A673 (cell line): ENCODE measurements at regions not wholly inside any gene's neighbourhood (a gene's known extent, or its start where the extent isn't known, plus 50 kb on each side); places are given as distances from the start of the nearest gene placed in this dataset.

ENCODE experiments used
- BruUV-seq: library from RNA; stranded (reverse); fragments of 400-500 nt; replicated peaks from 2 replicates; lab custom pipeline; 2021; lab: Mats Ljungman, UMichigan
- CTCF ChIA-PET: fragments of 300-600 bp; sonication (Branson Sonifier 250); formaldehyde crosslinking; loops from one replicate; lab custom pipeline; 2022; ENCODE audit warnings: antibody characterized with exemption; lab: Charles Lee
- POLR2A ChIA-PET: fragments of 300-600 bp; sonication (Branson Sonifier 250); formaldehyde crosslinking; loops from one replicate; lab custom pipeline; 2022; ENCODE audit warnings: antibody characterized with exemption; ENCODE audit not compliant: low non-redundant PET; lab: Charles Lee
- DNase-seq: peaks from one replicate; pipeline ENCODE4 v3.0.0-alpha.2; 2015; ENCODE audit warnings: low spot score
- H3K27ac ChIP-seq: fragments of 200-600 bp; sonication (generic); 2 replicates; pipeline ENCODE4 v1.5.1; 2016; ENCODE audit warnings: mixed run types, low read depth, mild to moderate bottlenecking, mixed read lengths, antibody characterized with exemption, low read length; ENCODE audit not compliant: poor library complexity, severe bottlenecking
- H3K27me3 ChIP-seq: fragments of 200-600 bp; sonication (generic); replicated peaks from 2 replicates; pipeline ENCODE4 v1.6.1; 2017; ENCODE audit warnings: mixed run types, low read depth, mild to moderate bottlenecking, mixed read lengths, antibody characterized with exemption, low read length; ENCODE audit not compliant: insufficient read depth, poor library complexity
- H3K36me3 ChIP-seq: fragments of 200-600 bp; sonication (generic); 2 replicates; pipeline ENCODE4 v1.6.1; 2016; ENCODE audit warnings: mixed run types, mild to moderate bottlenecking, mixed read lengths, antibody characterized with exemption, low read length; ENCODE audit not compliant: insufficient read depth, poor library complexity, severe bottlenecking
- H3K4me1 ChIP-seq: fragments of 200-600 bp; sonication (generic); 2 replicates; pipeline ENCODE4 v1.6.1; 2017; ENCODE audit warnings: mixed run types, mild to moderate bottlenecking, mixed read lengths, antibody characterized with exemption, low read length; ENCODE audit not compliant: insufficient read depth, poor library complexity, severe bottlenecking
- H3K4me3 ChIP-seq: fragments of 200-600 bp; sonication (generic); 2 replicates; pipeline ENCODE4 v1.5.1; 2016; ENCODE audit warnings: low read depth, mixed run types, mild to moderate bottlenecking, mixed read lengths, low read length; ENCODE audit not compliant: poor library complexity, severe bottlenecking
- H3K9me3 ChIP-seq: fragments of 200-600 bp; sonication (generic); 2 replicates; pipeline ENCODE4 v1.6.1; 2016; ENCODE audit warnings: mixed run types, low read depth, mild to moderate bottlenecking, mixed read lengths, antibody characterized with exemption, low read length; ENCODE audit not compliant: poor library complexity, severe bottlenecking
- EZH2 ChIP-seq: fragments of 200-600 bp; sonication (generic); IDR thresholded peaks from 2 replicates; pipeline ENCODE4 v1.6.1; 2017; ENCODE audit warnings: borderline replicate concordance, low read depth, mild to moderate bottlenecking, mixed read lengths, antibody characterized with exemption, low read length; ENCODE audit not compliant: poor library complexity, severe bottlenecking
- intact Hi-C: fragments of 100-400 bp; cut with micrococcal nuclease; formaldehyde crosslinking; loops from one replicate; pipeline ENCODE4 v1.10.0; 2022; ENCODE audit not compliant: unreplicated experiment
- TF ChIP-seq, protein P1 (sequence below): fragments of 300-800, 200-600 bp; sonication (generic); conservative IDR thresholded peaks from 2 replicates; pipeline ENCODE4 v1.5.1; 2017; ENCODE audit warnings: low read depth, mild to moderate bottlenecking, antibody characterized with exemption, low read length, moderate library complexity, mixed read lengths

DNA sequence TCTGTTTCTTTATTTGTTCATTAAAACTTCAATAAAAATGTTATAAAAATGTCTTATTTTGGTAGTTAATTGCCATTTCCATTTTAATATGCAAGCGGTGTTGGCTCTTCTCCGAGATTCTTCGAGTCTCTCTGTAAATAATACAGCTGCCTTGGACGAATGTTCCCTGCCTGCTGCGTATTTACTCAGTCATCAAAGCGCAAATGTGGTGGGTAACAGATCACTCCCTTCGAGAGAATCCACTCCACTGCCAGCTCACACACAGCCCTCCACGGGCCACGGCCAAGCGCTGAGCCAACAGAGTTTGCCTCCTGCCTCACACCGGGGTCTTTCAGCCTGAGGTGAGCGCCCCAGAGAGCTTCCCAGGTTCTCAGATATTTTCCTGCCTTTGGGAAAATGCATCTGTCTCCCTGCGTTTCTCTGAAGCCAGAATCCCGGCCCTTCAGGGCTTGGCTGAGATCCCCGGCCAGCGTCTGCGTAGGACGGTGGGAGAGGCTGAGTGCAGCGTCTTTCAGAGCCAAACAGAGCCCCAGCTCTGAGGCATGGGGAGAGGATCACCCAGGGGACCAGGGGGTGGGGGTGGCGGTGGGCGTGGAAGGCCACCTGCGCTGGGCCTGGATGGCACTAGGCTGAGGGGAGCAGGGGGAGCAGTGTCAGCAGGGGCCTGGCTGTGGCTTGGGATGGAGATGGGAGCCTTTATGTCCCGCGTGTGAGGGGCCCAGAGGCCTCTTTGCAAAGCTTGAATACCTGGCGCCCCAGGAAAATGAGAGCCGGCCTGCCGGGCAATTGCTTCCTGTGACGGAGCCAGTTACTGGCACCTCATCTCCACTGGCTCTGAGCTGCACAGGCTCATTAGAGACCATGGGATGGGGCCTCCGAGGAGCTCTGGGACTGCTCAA, 248.7 kb downstream of the RBFOX3 start:
- Histone ChIP-seq H3K27ac (no peak overlapping the region), H3K4me1 (no peaks in the 10 kb centered on the region), H3K36me3 (no peaks in the 10 kb centered on the region), H3K27me3 (peaks cover 95% of the 10 kb centered on the region), H3K9me3 (no peaks in the 10 kb centered on the region), H3K4me3 (no peak overlapping the region)
- intact Hi-C loops = no loop called here
- no peak for DNase-seq
- CTCF ChIA-PET = no interaction called here
- TF ChIP-seq, protein P1, sequence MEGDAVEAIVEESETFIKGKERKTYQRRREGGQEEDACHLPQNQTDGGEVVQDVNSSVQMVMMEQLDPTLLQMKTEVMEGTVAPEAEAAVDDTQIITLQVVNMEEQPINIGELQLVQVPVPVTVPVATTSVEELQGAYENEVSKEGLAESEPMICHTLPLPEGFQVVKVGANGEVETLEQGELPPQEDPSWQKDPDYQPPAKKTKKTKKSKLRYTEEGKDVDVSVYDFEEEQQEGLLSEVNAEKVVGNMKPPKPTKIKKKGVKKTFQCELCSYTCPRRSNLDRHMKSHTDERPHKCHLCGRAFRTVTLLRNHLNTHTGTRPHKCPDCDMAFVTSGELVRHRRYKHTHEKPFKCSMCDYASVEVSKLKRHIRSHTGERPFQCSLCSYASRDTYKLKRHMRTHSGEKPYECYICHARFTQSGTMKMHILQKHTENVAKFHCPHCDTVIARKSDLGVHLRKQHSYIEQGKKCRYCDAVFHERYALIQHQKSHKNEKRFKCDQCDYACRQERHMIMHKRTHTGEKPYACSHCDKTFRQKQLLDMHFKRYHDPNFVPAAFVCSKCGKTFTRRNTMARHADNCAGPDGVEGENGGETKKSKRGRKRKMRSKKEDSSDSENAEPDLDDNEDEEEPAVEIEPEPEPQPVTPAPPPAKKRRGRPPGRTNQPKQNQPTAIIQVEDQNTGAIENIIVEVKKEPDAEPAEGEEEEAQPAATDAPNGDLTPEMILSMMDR = no peak
- TF ChIP-seq EZH2 = no peak
- BruUV-seq = no TSS peak
- POLR2A ChIA-PET = no interaction called here

DNA sequence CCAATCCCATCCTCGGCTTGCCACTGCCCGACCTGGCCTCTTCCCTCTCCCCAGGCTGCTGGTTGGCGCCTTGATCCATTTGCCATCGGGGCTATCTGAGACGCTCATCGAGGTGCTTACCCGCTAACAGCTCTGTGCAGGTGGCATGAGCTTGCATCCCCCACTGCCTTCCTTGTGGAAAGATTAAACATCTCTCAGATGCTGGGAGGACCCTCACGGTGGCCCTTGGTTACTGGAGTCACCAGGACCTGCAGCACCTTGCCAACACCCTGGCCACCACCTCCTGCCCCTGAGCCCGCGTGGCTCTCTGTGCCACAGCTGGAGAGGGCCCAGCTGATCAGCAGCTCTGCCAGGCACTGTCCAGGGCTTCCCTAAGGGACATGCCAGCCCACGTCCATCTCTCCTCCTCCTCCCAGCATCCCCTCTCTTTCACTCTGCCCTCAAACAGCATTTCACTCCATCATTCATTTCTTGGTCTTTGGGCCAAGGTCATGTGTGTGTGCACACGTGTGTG, 249.6 kb downstream of the RBFOX3 start:
- TF ChIP-seq EZH2 = no peak
- TF ChIP-seq, protein P1 = no peak

DNA sequence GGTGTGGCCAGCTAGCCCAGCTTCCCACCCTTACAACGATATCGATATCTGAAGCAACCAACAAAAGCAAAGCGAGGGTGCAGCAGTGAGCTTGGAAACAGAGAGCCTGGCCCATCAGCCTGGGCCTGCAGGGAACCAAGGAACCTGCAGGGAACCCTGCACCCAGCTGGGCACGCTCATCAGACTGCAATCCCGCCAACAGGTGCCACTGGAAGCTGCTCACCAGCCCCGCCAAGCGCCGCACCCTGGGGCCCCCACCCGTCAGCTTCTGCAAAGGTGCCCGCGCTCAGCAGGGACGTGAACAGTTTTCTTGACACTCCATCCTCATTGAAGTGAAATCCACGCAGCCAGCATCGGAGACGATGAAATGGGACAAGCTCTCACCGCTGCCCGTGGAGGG, 250.7 kb downstream of the RBFOX3 start:
- POLR2A ChIA-PET = no interaction called here
- Histone ChIP-seq H3K27me3 (peaks cover 93% of the 10 kb centered on the region), H3K4me3 (no peak overlapping the region), H3K9me3 (no peaks in the 10 kb centered on the region), H3K4me1 (no peaks in the 10 kb centered on the region), H3K27ac (no peak overlapping the region), H3K36me3 (no peaks in the 10 kb centered on the region)
- CTCF ChIA-PET = no interaction called here
- intact Hi-C loops = no loop called here
- no peak for DNase-seq
- BruUV-seq = no TSS peak
- TF ChIP-seq, protein P1 = no peak
- no peak for TF ChIP-seq EZH2

More for the DNA sequence above, 249.6 kb downstream of the RBFOX3 start:
- H3K36me3 ChIP-seq = no peaks in the 10 kb centered on the region
- intact Hi-C loops = no loop called here
- DNase-seq = no peak
- CTCF ChIA-PET = no interaction called here
- H3K9me3 ChIP-seq = no peaks in the 10 kb centered on the region
- peaks cover 95% of the 10 kb centered on the region for H3K27me3 ChIP-seq
- no peak overlapping the region for H3K4me3 ChIP-seq
- no TSS peak for BruUV-seq
- no peaks in the 10 kb centered on the region for H3K4me1 ChIP-seq
- POLR2A ChIA-PET = no interaction called here
- H3K27ac ChIP-seq = no peak overlapping the region
